H1 (cell line): ENCODE measurements at regions not wholly inside any gene's neighbourhood (a gene's known extent, or its start where the extent isn't known, plus 50 kb on each side); places are given as distances from the start of the nearest gene placed in this dataset.

Experiments used
- ASH2L ChIP-seq: fragments of 200-600, 300-600 bp; sonication (generic); IDR thresholded peaks from one replicate; pipeline ENCODE4 v1.7.1; 2017; ENCODE audit warnings: low read length
- ATF2 ChIP-seq: IDR thresholded peaks from 2 replicates; pipeline ENCODE4 v1.6.1; 2012; ENCODE audit warnings: low read length, inconsistent platforms
- CEBPB ChIP-seq: IDR thresholded peaks from 2 replicates; pipeline ENCODE4 v1.6.1; 2012; ENCODE audit warnings: low read depth, low read length
- CHD2 ChIP-seq: IDR thresholded peaks from 2 replicates; pipeline ENCODE4 v1.6.1; 2012; ENCODE audit warnings: low read length, improper control_type of control experiment
- CHD7 ChIP-seq: fragments of 300-600 bp; sonication (generic); IDR thresholded peaks from 2 replicates; pipeline ENCODE4 v1.7.1; 2012; ENCODE audit warnings: low read length, moderate library complexity, mild to moderate bottlenecking, inconsistent platforms; ENCODE audit not compliant: insufficient replicate concordance
- CREB1 ChIP-seq: IDR thresholded peaks from 2 replicates; pipeline ENCODE4 v1.6.1; 2012; ENCODE audit warnings: inconsistent platforms
- EP300 ChIP-seq, 2 experiments: IDR thresholded peaks; 1 replicate in 1 of 2; 2 replicates in 1 of 2; pipeline ENCODE4 v1.6.1; 2011 to 2012; ENCODE audit warnings: low read depth in 2 of 2, low read length in 2 of 2, mild to moderate bottlenecking in 2 of 2, borderline replicate concordance in 1 of 2, inconsistent platforms in 1 of 2, moderate library complexity in 1 of 2
- TCF12 ChIP-seq: IDR thresholded peaks from 2 replicates; pipeline ENCODE4 v1.6.1; 2011; ENCODE audit warnings: low read depth, mild to moderate bottlenecking, low read length

- no peak for TF ChIP-seq CHD7
- no peak for TF ChIP-seq ATF2
- no peak for TF ChIP-seq CHD2
- no peak for TF ChIP-seq CEBPB
- TF ChIP-seq CREB1, result no peak
- TF ChIP-seq ASH2L, result no peak
- no peak for TF ChIP-seq EP300 (IDR thresholded peaks at IDR 0.05; ENCODE audit: borderline replicate concordance in 1 of 2, low read depth in 2 of 2, low read length in 2 of 2)
- TF ChIP-seq TCF12, result no peak
These were observed 53.9 kb upstream of the HEPHL1 start (continued) for GRCh38 chr11:93967258-93967657.
